GM12864 (cell line): ENCODE measurements at regions not wholly inside any gene's neighbourhood (a gene's known extent, or its start where the extent isn't known, plus 50 kb on each side); places are given as distances from the start of the nearest gene placed in this dataset.

Source experiments
- DNase-seq: peaks from one replicate; pipeline ENCODE4 v3.0.0-alpha.2; 2011; ENCODE audit warnings: low read depth
- H3K4me3 ChIP-seq: 2 replicates; pipeline ENCODE4 v1.5.1; 2011; ENCODE audit warnings: mild to moderate bottlenecking, low read depth, low read length, control low read depth
- TF ChIP-seq, protein P1 (sequence below): IDR thresholded peaks from 2 replicates; pipeline ENCODE4 v1.5.1; 2011; ENCODE audit warnings: low read depth, mild to moderate bottlenecking, moderate library complexity, low read length, control low read depth, inconsistent platforms; ENCODE audit errors: missing control alignments

DNA sequence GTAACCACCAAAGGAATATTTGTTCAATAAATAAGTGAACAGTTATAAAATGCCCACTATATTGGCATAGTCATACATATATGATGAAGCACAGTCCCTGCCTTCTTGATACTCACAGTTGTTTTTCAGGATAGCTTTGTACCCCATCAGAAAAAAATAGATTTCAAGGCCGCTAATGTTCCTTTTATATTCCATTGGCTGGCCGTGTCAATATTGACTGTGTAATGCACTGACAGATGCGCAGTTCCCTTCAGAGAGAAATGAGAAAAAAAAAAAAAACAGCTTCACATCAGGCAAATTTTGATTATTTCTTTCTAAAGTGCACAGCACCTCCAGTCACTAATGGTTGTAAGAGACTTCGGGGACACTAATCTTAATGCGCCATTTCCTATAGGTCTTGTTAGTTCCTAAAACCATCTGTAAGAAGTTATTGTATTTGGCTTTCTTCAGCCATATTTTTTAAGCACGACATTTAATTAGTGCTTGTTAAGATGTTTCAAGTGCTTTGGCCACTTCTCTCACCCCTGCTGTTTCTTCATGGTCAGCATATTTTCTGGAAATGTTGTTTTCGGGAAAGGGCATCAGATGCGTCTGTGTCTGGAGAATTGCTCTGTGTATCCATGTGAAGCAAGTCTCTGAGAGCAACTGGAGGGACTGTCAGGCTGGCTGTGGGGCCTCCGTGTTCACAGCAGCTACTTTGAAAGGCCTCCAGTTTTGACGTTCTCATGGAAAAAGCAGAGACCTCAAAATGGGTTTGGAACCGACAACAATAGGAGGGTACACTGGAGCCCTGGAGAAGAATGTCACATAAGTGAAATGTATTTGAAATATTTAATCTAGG lies 378.3 kb downstream of the MTX2 start:
- no peak overlapping the region for H3K4me3 ChIP-seq
- TF ChIP-seq, protein P1, sequence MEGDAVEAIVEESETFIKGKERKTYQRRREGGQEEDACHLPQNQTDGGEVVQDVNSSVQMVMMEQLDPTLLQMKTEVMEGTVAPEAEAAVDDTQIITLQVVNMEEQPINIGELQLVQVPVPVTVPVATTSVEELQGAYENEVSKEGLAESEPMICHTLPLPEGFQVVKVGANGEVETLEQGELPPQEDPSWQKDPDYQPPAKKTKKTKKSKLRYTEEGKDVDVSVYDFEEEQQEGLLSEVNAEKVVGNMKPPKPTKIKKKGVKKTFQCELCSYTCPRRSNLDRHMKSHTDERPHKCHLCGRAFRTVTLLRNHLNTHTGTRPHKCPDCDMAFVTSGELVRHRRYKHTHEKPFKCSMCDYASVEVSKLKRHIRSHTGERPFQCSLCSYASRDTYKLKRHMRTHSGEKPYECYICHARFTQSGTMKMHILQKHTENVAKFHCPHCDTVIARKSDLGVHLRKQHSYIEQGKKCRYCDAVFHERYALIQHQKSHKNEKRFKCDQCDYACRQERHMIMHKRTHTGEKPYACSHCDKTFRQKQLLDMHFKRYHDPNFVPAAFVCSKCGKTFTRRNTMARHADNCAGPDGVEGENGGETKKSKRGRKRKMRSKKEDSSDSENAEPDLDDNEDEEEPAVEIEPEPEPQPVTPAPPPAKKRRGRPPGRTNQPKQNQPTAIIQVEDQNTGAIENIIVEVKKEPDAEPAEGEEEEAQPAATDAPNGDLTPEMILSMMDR = no peak
- DNase-seq = no peak

DNA sequence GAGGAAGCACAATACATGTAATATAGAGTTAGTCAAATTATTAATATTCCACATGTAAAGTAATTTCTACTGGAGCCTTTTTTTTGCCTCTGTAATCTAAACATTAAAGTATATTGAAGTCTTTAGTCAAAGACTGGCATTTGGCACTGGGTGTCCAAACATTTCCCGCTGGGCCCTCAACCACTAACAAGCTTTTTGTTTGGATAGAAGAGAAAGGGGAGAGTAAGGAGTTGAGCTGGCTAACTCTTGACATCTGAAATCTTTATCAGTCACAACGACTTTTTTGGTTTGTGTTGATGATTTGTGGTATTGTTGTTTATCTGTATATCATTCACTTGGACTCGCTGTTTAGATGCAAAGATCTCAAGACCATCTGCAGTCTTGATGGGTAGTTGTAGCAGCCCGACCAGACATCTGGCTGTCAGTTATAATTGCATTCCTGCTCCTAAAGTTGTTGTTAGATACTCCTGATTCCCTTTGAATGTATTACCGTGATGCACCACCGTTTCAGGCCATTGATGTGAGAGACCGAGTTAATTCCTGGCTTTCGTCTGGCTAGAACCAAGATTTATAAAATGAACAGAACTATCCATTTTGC lies 379.6 kb downstream of the MTX2 start:
- no peak overlapping the region for H3K4me3 ChIP-seq
- DNase-seq = no peak
- TF ChIP-seq, protein P1 = no peak

DNA sequence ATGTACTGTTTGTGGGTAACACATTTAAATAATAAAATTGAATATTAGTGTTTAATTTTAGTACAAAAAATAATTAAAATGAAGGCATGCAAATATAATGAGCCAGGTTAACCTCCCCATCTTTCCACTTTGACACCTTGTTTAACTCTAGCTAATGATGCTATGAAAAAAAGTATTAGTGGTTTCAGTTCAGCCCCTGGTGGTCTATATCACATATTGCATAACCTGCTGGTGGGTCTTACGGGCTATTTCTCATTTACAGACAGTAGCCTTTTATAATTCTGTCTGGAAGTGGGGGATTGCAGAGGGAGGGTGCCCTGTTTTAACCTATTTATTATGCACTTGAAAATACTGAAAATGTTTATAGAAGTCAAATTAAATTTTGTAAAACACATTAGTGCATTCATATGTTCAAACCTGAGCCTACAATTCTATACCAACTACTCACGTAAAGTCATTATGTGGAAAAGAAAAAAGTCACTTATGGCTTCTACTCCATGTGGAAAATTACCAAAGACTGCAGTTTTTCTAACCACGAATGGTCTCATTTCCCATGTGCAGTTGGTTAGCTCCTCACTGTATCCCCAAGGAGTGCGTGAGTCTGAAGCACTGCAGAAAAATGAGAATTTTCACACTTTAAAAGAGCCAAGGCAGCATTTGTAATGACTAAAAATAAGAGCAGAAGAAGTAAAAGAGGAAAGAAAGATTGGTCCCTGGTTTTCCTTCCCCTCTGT lies 381.0 kb downstream of the MTX2 start:
- no peak for DNase-seq
- no peak overlapping the region for H3K4me3 ChIP-seq
- TF ChIP-seq, protein P1 = peak; percentile 19

DNA sequence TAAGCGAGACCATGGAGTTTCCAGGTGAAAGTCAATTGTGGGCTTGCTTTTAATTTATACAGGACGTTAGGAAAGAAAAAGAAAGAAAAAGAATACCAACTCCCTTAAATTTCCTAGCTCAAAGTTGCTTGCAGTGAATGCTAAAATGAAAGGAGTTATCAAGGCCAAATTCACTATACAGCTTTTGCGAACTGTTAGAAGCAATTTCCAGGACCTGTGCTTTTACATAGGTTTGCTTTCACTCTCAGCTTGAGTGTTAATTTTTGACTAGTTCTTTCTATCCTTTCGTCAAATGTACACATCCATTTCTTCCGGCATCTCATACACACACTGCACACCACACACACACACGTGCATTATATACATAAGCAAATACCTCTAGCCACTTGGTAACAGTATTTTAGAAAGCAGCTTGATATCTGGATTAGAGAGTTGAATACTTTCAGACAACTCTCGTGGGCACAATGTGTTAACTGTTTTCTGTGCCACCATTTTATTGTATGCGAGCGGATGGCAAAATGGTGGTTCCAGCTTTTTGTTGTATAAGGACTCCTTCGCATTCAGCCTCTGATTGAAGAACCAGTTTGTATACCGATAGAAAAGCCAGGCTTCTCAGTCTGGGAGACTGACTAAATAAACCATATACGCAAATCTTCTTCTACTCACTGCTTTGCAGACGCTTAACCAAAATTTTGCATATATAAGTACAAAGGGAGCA lies 381.8 kb downstream of the MTX2 start:
- no peak for DNase-seq
- no peak overlapping the region for H3K4me3 ChIP-seq
- TF ChIP-seq, protein P1 = no peak

DNA sequence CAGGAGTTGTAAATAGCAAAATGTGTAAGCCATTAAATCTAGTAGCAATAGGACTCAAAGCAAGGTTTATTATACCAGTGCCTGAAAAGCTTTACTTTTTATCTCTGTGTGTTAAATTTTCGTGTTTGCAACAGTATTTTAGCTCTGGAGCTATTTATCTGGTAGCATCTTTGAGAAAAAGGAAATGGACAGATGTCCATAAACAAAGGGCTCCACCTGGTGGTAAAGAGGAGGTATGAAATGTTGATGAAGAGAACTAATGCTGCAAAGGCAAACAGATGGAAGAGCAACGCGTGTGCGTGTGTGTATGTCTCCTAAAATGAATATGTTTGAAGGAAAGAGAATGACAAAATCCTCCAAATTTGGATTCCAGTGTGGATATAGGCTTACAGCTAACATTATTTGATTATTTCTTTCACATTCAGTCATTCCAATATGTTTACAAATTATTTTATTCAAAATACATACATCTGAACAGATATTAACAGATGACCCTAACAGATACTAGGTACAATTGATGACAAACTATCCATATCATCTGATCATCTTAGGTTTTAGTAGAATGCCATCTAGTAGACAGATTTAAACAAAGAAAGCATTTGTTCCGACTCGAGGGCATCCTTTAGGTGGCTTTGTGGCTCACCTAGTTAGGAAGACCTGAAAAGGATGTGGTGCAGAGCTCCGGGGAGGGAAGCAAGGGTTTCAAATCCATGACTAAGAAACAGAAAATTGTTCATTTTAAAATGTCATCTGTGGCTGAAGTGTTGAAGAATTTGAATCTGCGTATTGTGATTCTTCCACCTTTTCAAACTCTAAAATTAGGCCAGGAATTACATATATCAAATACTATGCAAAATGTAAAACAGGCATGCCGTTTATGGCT lies 383.3 kb downstream of the MTX2 start:
- no peak overlapping the region for H3K4me3 ChIP-seq
- TF ChIP-seq, protein P1 = peak; percentile 71

More for the DNA sequence above, 383.3 kb downstream of the MTX2 start:
- DNase-seq = no peak
